ENCODE measurements at regions not wholly inside any gene's neighbourhood (a gene's known extent, or its start where the extent isn't known, plus 50 kb on each side); places are given as distances from the start of the nearest gene placed in this dataset.

DNA sequence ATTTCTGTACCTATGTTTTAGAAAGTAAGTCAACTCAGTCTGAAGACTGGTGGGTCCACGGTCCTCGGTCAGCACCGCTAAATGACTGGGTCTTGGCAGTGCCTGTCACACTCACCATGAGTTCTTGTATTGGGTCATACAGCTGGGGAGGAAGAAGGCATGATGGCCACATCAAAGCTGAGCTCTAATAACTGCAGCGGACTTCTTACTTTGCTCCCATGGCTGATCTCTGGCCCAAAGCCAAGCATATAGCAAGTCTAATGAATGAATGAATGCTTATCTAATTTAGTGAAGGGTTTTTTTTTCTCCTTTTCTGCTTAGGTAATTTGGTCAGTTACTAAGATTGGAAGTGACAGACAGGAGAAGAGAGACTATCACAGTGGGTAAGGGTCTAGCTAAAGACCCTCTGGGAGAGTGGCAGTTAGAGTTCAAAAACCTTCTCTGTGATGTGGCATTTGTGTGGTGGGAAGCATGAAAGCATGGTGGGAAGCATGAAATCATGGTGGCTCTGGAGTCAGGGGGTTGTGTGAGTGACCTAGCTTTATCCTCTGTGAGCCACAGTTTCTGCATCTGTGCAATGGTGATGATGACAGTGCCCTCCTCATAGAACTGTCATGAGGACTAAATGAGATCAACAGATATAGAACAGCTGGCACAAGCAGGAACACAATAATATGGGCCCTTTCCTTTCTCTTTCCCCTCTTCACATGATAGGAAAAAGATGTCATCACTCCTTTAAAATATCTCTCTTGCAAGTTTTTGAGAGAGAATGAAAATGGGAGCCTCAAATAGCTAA, 78.9 kb upstream of the JAK1 start:
- 92 to 94% (median 94%) methylated on average over 4 of the region's 4 CpGs for WGBS, 4 donors

DNA sequence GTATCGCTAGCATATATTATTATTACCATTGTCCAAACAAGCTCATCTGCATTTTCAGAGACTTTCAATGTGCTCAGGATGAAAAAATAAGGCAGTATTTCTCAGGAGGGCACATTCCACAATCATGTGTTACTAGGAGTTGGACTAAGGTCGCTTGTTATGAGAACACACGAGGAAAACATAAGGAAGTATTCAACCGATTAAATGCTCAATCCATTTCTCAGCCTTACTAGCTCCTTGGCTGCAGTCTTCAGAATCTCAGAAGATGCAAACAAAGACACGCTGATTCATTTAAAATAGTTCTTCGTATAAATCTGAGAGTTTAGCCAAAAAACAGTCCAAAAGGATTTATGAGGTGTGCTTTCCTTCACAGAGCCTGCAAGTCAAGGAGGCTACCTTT, 82.0 kb upstream of the JAK1 start:
- Histone ChIP-seq H3K27me3 (no peaks in the 10 kb centered on the region), H3K36me3 (peaks cover 0 to 29% (median 3%) of the 10 kb centered on the region in 9 donors), H3K9me3 (no peaks in the 10 kb centered on the region), H3K27ac (no peak overlapping the region), H3K4me1 (peaks cover 0 to 18% (median 5%) of the 10 kb centered on the region in 12 donors), H3K4me3 (no peak overlapping the region)
- no peak for TF ChIP-seq POLR2A (IDR thresholded peaks at IDR 0.05)
- TF ChIP-seq, protein P1, sequence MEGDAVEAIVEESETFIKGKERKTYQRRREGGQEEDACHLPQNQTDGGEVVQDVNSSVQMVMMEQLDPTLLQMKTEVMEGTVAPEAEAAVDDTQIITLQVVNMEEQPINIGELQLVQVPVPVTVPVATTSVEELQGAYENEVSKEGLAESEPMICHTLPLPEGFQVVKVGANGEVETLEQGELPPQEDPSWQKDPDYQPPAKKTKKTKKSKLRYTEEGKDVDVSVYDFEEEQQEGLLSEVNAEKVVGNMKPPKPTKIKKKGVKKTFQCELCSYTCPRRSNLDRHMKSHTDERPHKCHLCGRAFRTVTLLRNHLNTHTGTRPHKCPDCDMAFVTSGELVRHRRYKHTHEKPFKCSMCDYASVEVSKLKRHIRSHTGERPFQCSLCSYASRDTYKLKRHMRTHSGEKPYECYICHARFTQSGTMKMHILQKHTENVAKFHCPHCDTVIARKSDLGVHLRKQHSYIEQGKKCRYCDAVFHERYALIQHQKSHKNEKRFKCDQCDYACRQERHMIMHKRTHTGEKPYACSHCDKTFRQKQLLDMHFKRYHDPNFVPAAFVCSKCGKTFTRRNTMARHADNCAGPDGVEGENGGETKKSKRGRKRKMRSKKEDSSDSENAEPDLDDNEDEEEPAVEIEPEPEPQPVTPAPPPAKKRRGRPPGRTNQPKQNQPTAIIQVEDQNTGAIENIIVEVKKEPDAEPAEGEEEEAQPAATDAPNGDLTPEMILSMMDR (IDR thresholded peaks at IDR 0.05), result no peak
- ATAC-seq, result no peak
- DNase-seq, result no peak
- whole genome bisulfite sequencing, 4 donors, result 72 to 82% (median 76%) methylated on average over 6 of the region's 6 CpGs
- intact Hi-C loops (cut with DNase I), result no loop called here

More for the DNA sequence above, 78.9 kb upstream of the JAK1 start:
- no peak for ATAC-seq
- H3K27ac ChIP-seq, result no peak overlapping the region
- intact Hi-C loops (cut with DNase I), result no loop called here
- peaks cover 0 to 14% (median 3%) of the 10 kb centered on the region in 9 donors for H3K36me3 ChIP-seq
- H3K9me3 ChIP-seq, result no peaks in the 10 kb centered on the region
- H3K4me3 ChIP-seq, result no peak overlapping the region
- TF ChIP-seq POLR2A (IDR thresholded peaks at IDR 0.05), result no peak
- TF ChIP-seq, protein P1 (IDR thresholded peaks at IDR 0.05), result no peak
- DNase-seq, result no peak
- H3K27me3 ChIP-seq, result no peaks in the 10 kb centered on the region
- peaks cover 0 to 29% (median 17%) of the 10 kb centered on the region in 12 donors for H3K4me1 ChIP-seq

DNA sequence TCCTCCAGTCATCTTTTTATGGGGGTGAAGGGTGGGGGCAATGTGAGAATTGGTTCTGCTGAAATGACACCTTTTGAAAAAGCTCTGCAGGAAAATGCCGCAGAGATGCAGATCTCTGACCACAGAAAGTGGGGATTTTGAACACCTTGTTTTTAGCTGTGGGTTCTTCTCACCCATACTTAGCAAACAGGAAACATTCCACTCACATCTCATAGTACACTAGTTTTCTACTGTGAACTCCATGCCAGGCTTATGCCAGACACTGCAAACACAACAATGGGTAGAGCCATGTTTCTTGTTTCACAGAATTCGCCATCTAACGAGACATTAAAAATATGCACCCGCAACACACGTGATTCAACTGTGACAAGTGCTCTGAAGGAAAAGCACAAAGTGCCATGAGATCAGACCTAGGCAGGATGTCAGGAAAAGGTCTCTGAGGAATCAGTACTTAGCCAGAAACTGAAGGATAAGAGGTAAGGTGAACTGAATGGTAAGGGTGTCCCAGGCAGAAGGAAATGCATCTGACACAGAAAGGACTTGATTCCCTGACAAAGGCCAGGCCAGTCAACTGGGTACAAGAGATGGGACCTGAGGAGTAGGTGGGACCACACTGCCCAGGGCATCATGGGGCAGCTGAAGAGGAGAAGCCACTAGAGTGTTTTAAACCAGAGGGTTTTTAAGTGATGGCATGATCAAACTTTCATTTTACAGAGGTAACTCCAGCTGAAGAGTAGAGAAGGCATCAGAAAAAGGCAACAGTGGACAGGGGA, 83.8 kb upstream of the JAK1 start:
- intact Hi-C loops (cut with DNase I), result loop anchor here in 2 of 10 donors (10.0 kb wide), 1 partner anchor 185 kb away; no protein-coding TSS in a partner anchor
- Histone ChIP-seq H3K27ac (no peak overlapping the region), H3K4me1 (peaks cover 0 to 16% (median 6%) of the 10 kb centered on the region in 12 donors), H3K9me3 (no peaks in the 10 kb centered on the region), H3K36me3 (peaks cover 0 to 38% (median 5%) of the 10 kb centered on the region in 9 donors), H3K4me3 (no peak overlapping the region), H3K27me3 (no peaks in the 10 kb centered on the region)
- ATAC-seq (no peak), DNase-seq (no peak)
- no peak for TF ChIP-seq POLR2A (IDR thresholded peaks at IDR 0.05)
- TF ChIP-seq, protein P1 (IDR thresholded peaks at IDR 0.05), result no peak
- WGBS, 4 donors, result 86 to 91% (median 87%) methylated on average over 5 of the region's 5 CpGs

DNA sequence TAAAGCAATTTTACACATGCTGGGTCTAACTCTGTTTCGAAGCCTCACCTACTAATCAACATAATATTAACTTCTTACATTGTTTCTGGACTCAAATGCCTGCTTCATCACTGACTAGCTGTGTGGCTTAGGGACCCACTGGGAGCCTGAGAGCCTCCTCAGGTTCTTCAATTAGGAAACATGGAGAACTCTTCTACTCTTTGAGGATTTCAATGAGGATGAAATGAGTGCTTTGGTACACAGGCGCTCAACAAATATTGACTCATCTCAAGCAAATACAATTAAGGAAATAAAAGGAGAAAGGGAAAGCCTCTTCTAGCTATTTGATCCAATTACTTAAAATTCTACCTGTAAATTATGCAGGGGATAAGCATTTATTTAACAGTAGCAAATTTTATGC, 84.4 kb upstream of the JAK1 start:
- Histone ChIP-seq H3K27me3 (no peaks in the 10 kb centered on the region), H3K9me3 (no peaks in the 10 kb centered on the region), H3K36me3 (peaks cover 0 to 45% (median 11%) of the 10 kb centered on the region in 9 donors), H3K27ac (no peak overlapping the region), H3K4me1 (peaks cover 0 to 15% (median 5%) of the 10 kb centered on the region in 12 donors), H3K4me3 (no peak overlapping the region)
- 98 to 99% (median 98%) methylated on average over 2 of the region's 2 CpGs for WGBS, 4 donors
- ATAC-seq, result no peak
- no peak for DNase-seq
- intact Hi-C loops (cut with DNase I), result loop anchor here in 2 of 10 donors (10.0 kb wide), 1 partner anchor 186 kb away; no protein-coding TSS in a partner anchor
- no peak for TF ChIP-seq POLR2A (IDR thresholded peaks at IDR 0.05)
- TF ChIP-seq, protein P1 (IDR thresholded peaks at IDR 0.05), result no peak

All from heart left ventricle (tissue), 16 donors.